DND-41 (cell line): ENCODE measurements at regions not wholly inside any gene's neighbourhood (a gene's known extent, or its start where the extent isn't known, plus 50 kb on each side); places are given as distances from the start of the nearest gene placed in this dataset.

ENCODE experiments used
- ATAC-seq: fragments of 200-7000 bp; cut with Tn5 transposase; 3 replicates; pipeline ENCODE4 v1.9.1; 2021; ENCODE audit warnings: low read depth; ENCODE audit not compliant: insufficient read depth
- DNase-seq: peaks from one replicate; pipeline ENCODE4 v3.0.0-alpha.2; 2020
- H2AFZ ChIP-seq: 2 replicates; pipeline ENCODE4 v1.6.0; 2012; ENCODE audit warnings: low read depth, low read length
- H3K27ac ChIP-seq: 2 replicates; pipeline ENCODE4 v1.5.1; 2012; ENCODE audit warnings: low read length, inconsistent platforms
- H3K27me3 ChIP-seq: fragments of 200-600 bp; sonication (generic); 2 replicates; pipeline ENCODE4 v1.6.0; 2012; ENCODE audit warnings: low read length, mild to moderate bottlenecking, inconsistent platforms; ENCODE audit not compliant: insufficient read depth, poor library complexity
- H3K36me3 ChIP-seq: 2 replicates; pipeline ENCODE4 v1.5.1; 2012; ENCODE audit warnings: low read length, inconsistent platforms; ENCODE audit not compliant: insufficient read depth
- H3K4me1 ChIP-seq: 2 replicates; pipeline ENCODE4 v1.5.1; 2012; ENCODE audit warnings: mild to moderate bottlenecking, low read length; ENCODE audit not compliant: insufficient read depth
- H3K4me2 ChIP-seq: 2 replicates; pipeline ENCODE4 v1.6.0; 2012; ENCODE audit warnings: mild to moderate bottlenecking, moderate library complexity, low read length, inconsistent platforms; ENCODE audit not compliant: insufficient read depth
- H3K4me3 ChIP-seq, 2 experiments: fragments of 200-600 bp in 1 of 2; shearing (Covaris generic) in 1 of 2; 2 replicates each; pipeline ENCODE4 v1.5.1; 2012 to 2016; ENCODE audit warnings: inconsistent platforms in 2 of 2, low read length in 2 of 2, mild to moderate bottlenecking in 2 of 2, low read depth in 1 of 2, moderate library complexity in 1 of 2
- H3K79me2 ChIP-seq: 2 replicates; pipeline ENCODE4 v1.6.0; 2012; ENCODE audit warnings: low read length, inconsistent platforms; ENCODE audit not compliant: insufficient read depth
- H3K9ac ChIP-seq: 2 replicates; pipeline ENCODE4 v1.6.0; 2012; ENCODE audit warnings: low read depth, mild to moderate bottlenecking, inconsistent platforms, low read length, moderate library complexity
- H3K9me3 ChIP-seq: 2 replicates; pipeline ENCODE4 v1.5.1; 2012; ENCODE audit warnings: low read length, moderate library complexity, mild to moderate bottlenecking, inconsistent platforms; ENCODE audit not compliant: insufficient read depth, severe bottlenecking
- H4K20me1 ChIP-seq: 2 replicates; pipeline ENCODE4 v1.6.0; 2012; ENCODE audit warnings: low read length; ENCODE audit not compliant: insufficient read depth
- EZH2 ChIP-seq: IDR thresholded peaks from 3 replicates; pipeline ENCODE4 v1.6.1; 2012; ENCODE audit warnings: borderline replicate concordance, low read depth, mild to moderate bottlenecking, moderate library complexity, low read length, inconsistent platforms; ENCODE audit not compliant: severe bottlenecking
- TF ChIP-seq, protein P1 (sequence below): IDR thresholded peaks from 2 replicates; pipeline ENCODE4 v1.5.1; 2012; ENCODE audit warnings: borderline replicate concordance, low read length, moderate library complexity, mild to moderate bottlenecking; ENCODE audit not compliant: poor library complexity, severe bottlenecking; ENCODE audit errors: extremely low read depth

DNA sequence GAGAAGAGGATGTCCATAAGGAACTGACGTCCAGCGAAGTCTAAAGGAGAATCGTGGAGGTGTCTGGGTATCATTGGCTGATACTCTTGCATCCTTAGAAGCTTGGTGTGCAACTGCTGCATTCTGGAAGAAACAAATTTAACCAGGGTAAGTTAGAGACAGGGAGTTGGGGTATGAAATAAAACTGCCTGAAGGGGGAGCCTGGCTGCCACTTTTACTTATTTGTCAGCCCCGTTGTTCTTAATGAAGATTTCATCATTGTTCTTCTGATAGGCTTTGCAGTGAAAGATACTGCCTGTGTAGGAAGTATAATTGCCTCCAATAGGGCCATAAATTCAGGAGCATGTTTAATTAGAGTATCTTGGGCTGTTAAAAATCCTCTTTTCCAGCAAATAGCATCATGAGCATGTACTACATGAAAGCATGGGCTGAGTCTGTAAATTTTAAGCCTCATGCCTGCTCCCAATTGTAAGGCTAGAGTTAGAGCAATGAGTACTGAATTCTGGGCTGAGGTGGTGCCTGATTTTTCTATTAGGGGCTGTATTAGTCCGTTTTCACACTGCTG, 1264.5 kb upstream of the ACO1 start:
- Histone ChIP-seq H3K4me2 (no peak overlapping the region), H2AFZ (no peak overlapping the region), H3K27me3 (no peaks in the 10 kb centered on the region), H4K20me1 (no peaks in the 10 kb centered on the region), H3K9ac (no peak overlapping the region), H3K4me1 (no peaks in the 10 kb centered on the region), H3K79me2 (no peaks in the 10 kb centered on the region), H3K27ac (no peak overlapping the region), H3K36me3 (no peaks in the 10 kb centered on the region), H3K4me3 (no peak overlapping the region), H3K9me3 (no peaks in the 10 kb centered on the region)
- DNase-seq (no peak), ATAC-seq (no peak)
- TF ChIP-seq, protein P1, sequence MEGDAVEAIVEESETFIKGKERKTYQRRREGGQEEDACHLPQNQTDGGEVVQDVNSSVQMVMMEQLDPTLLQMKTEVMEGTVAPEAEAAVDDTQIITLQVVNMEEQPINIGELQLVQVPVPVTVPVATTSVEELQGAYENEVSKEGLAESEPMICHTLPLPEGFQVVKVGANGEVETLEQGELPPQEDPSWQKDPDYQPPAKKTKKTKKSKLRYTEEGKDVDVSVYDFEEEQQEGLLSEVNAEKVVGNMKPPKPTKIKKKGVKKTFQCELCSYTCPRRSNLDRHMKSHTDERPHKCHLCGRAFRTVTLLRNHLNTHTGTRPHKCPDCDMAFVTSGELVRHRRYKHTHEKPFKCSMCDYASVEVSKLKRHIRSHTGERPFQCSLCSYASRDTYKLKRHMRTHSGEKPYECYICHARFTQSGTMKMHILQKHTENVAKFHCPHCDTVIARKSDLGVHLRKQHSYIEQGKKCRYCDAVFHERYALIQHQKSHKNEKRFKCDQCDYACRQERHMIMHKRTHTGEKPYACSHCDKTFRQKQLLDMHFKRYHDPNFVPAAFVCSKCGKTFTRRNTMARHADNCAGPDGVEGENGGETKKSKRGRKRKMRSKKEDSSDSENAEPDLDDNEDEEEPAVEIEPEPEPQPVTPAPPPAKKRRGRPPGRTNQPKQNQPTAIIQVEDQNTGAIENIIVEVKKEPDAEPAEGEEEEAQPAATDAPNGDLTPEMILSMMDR = peak; percentile 42
- TF ChIP-seq EZH2 = no peak

- DNase-seq (no peak), ATAC-seq (no peak)
- Histone ChIP-seq H3K4me2 (no peak overlapping the region), H3K4me1 (no peaks in the 10 kb centered on the region), H2AFZ (no peak overlapping the region), H3K27me3 (no peaks in the 10 kb centered on the region), H3K36me3 (no peaks in the 10 kb centered on the region), H3K27ac (no peak overlapping the region), H3K9ac (no peak overlapping the region), H3K4me3 (no peak overlapping the region), H4K20me1 (no peaks in the 10 kb centered on the region), H3K79me2 (no peaks in the 10 kb centered on the region), H3K9me3 (no peaks in the 10 kb centered on the region)
- TF ChIP-seq, protein P1 = no peak
- no peak for TF ChIP-seq EZH2
Measured at GRCh38 chr9:31124389-31124788, 1260.1 kb upstream of the ACO1 start.

DNA sequence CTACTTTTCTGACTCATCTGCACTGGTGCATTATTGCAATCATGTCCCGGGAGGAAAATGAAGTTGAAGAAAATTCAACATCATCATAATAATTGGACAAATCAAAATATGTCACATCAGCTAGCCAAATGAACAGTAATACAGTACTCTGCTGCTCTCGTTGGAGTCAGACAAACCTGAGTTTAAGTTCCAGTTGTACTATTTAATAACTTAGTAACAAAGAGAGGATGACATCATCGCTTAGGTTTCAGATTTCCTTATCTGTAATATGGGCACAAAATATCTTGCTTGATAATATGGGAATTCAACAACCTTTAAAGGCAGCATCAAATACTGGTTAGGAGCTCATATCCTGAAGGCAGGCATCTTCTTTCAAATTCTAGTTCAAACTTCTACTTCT, 1248.9 kb upstream of the ACO1 start:
- Histone ChIP-seq H2AFZ (no peak overlapping the region), H3K27ac (no peak overlapping the region), H4K20me1 (no peaks in the 10 kb centered on the region), H3K9me3 (no peaks in the 10 kb centered on the region), H3K4me3 (no peak overlapping the region), H3K4me2 (no peak overlapping the region), H3K79me2 (no peaks in the 10 kb centered on the region), H3K36me3 (no peaks in the 10 kb centered on the region), H3K27me3 (no peaks in the 10 kb centered on the region), H3K9ac (no peak overlapping the region), H3K4me1 (no peaks in the 10 kb centered on the region)
- no peak for ATAC-seq
- no peak for DNase-seq
- no peak for TF ChIP-seq EZH2
- TF ChIP-seq, protein P1 = no peak

- no peak for DNase-seq
- H3K27ac ChIP-seq = no peak overlapping the region
- no peak overlapping the region for H3K9ac ChIP-seq
Measured at GRCh38 chr9:31136524-31136923, 1247.9 kb upstream of the ACO1 start.

More at GRCh38 chr9:31136524-31136923, 1247.9 kb upstream of the ACO1 start:
- TF ChIP-seq EZH2 = no peak
- TF ChIP-seq, protein P1 = no peak
- Histone ChIP-seq H3K27me3 (no peaks in the 10 kb centered on the region), H2AFZ (no peak overlapping the region), H4K20me1 (no peaks in the 10 kb centered on the region), H3K4me1 (no peaks in the 10 kb centered on the region), H3K4me2 (no peak overlapping the region), H3K36me3 (no peaks in the 10 kb centered on the region), H3K4me3 (no peak overlapping the region), H3K9me3 (no peaks in the 10 kb centered on the region), H3K79me2 (no peaks in the 10 kb centered on the region)
- ATAC-seq = no peak
